Heart left ventricle (tissue), 13 donors: ENCODE measurements at regions not wholly inside any gene's neighbourhood (a gene's known extent, or its start where the extent isn't known, plus 50 kb on each side); places are given as distances from the start of the nearest gene placed in this dataset.

Source experiments
- CTCF ChIP-seq, 12 donors: fragments of 200-600 bp; sonication (generic) in 4 of 12; IDR thresholded peaks; one replicate each; pipeline versions ENCODE4 v1.5.0 to v1.8.0; 2018 to 2022; ENCODE audit warnings: antibody characterized with exemption in 12 of 12, mild to moderate bottlenecking in 5 of 12
- POLR2A ChIP-seq, 2 donors: fragments of 450-650 bp; IDR thresholded peaks; one replicate each; pipeline ENCODE4 v1.6.1; 2017; ENCODE audit warnings: antibody characterized with exemption in 2 of 2, mild to moderate bottlenecking in 2 of 2, moderate library complexity in 2 of 2
- donor health status: ischemic (EF 13 %, LVEDD 7.1; RV severe dilation, severe dysfunction).
- donor health status: DM: no; HTN: yes; CAD: no.
- donor health status: DM: no; HTN: no; CAD: no.
- donor health status: ischemic (EF 25% LVEDD 6.9; RV normal size, moderate dysfunction).
- donor health status: ischemic (EF 25% LVEDD 5.7; RV mildly dilated, moderate dysfunction).
- donor health status: ischemic (EF 35%, LVEDD 5.7; RV mildly dilated, moderate dysfunction).
- donor health status: nonischemic (EF 11% LVEDD 7.7; RV severe dilation, severe dysfunction).
- donor health status: DM: yes; HTN: yes; CAD: no.
- donor health status: PGD.
- donor health status: ischemic (EF 29% LVEDD 5.4; RV normal size, mild dysfunction).
- donor health status: nonischemic (EF 23%, LVEDD 6.1; RV moderate dilation, normal function).

GRCh38 chr20:51994751-51995417, 192.6 kb upstream of the SALL4 start:
- TF ChIP-seq CTCF (IDR thresholded peaks at IDR 0.05) (no peak), POLR2A (IDR thresholded peaks at IDR 0.05) (no peak)
